ENCODE measurements at regions not wholly inside any gene's neighbourhood (a gene's known extent, or its start where the extent isn't known, plus 50 kb on each side); places are given as distances from the start of the nearest gene placed in this dataset.

GRCh38 chr17:77485089-77485833, 344.5 kb downstream of the SEC14L1 start:
- DNase-seq = no peak
- no peak overlapping the region for H3K4me2 ChIP-seq (ENCODE audit: low read length)
- no peak for TF ChIP-seq EZH2phosphoT487 (IDR thresholded peaks at IDR 0.05; ENCODE audit: borderline replicate concordance, low read length)
- TF ChIP-seq EZH2 (IDR thresholded peaks at IDR 0.05; ENCODE audit: low read length, unreplicated experiment) = no peak
- TF ChIP-seq CTCF (conservative IDR thresholded peaks at IDR 0.05; ENCODE audit: low read depth, low read length) = no peak
- H4K20me1 ChIP-seq (ENCODE audit: low read length) = peaks cover 15% of the 10 kb centered on the region; the same call in 1 of the 2 replicates
- no peak overlapping the region for H3K27ac ChIP-seq (ENCODE audit: low read length)
- H2AFZ ChIP-seq (ENCODE audit: low read length) = no peak overlapping the region
- BruUV-seq (replicated peaks) = no TSS peak
- no peak for ATAC-seq
- ChIA-PET CTCF (no interaction called here), POLR2A (ENCODE audit: unreplicated experiment) (no interaction called here)
- H3K9ac ChIP-seq (ENCODE audit: low read length) = no peak overlapping the region
- intact Hi-C loops (cut with micrococcal nuclease) = no loop called here
- H3K4me1 ChIP-seq (ENCODE audit: insufficient read depth, low read length) = no peaks in the 10 kb centered on the region
- peaks cover 44% of the 10 kb centered on the region for H3K36me3 ChIP-seq (ENCODE audit: low read depth, low read length)
- H3K9me2 ChIP-seq (replicated peaks; ENCODE audit: low read length) = no peaks in the 10 kb centered on the region
- peaks cover 44% of the 10 kb centered on the region for H3K79me2 ChIP-seq (ENCODE audit: low read length)
- no peaks in the 10 kb centered on the region for H3F3A ChIP-seq (ENCODE audit: low read length, unreplicated experiment)
- no peak overlapping the region for H3K4me3 ChIP-seq (ENCODE audit: low read length)
- no peaks in the 10 kb centered on the region for H3K27me3 ChIP-seq (ENCODE audit: low read length)
- no peaks in the 10 kb centered on the region for H3K9me3 ChIP-seq (ENCODE audit: low read length)

GRCh38 chr17:77487211-77487629, 346.5 kb downstream of the SEC14L1 start:
- ChIA-PET POLR2A (ENCODE audit: unreplicated experiment) (interaction anchor here (0.6 kb wide), 1 partner anchor 497 kb away, joined by 3 read pairs; no protein-coding TSS in a partner anchor), CTCF (no interaction called here)
- no peak overlapping the region for H3K4me2 ChIP-seq (ENCODE audit: low read length)
- no peak overlapping the region for H3K9ac ChIP-seq (ENCODE audit: low read length)
- H3K27ac ChIP-seq (ENCODE audit: low read length) = no peak overlapping the region
- no peak overlapping the region for H3K4me3 ChIP-seq (ENCODE audit: low read length)
- H2AFZ ChIP-seq (ENCODE audit: low read length) = no peak overlapping the region
- peaks cover 52% of the 10 kb centered on the region for H3K36me3 ChIP-seq (ENCODE audit: low read depth, low read length)
- no peaks in the 10 kb centered on the region for H3K9me2 ChIP-seq (replicated peaks; ENCODE audit: low read length)
- no TSS peak for BruUV-seq (replicated peaks)
- H3K27me3 ChIP-seq (ENCODE audit: low read length) = no peaks in the 10 kb centered on the region
- H3K4me1 ChIP-seq (ENCODE audit: insufficient read depth, low read length) = no peaks in the 10 kb centered on the region
- H3F3A ChIP-seq (ENCODE audit: low read length, unreplicated experiment) = no peaks in the 10 kb centered on the region
- DNase-seq = no peak
- intact Hi-C loops (cut with micrococcal nuclease) = no loop called here
- peaks cover 33% of the 10 kb centered on the region for H3K79me2 ChIP-seq (ENCODE audit: low read length)
- H4K20me1 ChIP-seq (ENCODE audit: low read length) = peaks cover 5% of the 10 kb centered on the region; the same call in 1 of the 2 replicates
- H3K9me3 ChIP-seq (ENCODE audit: low read length) = no peaks in the 10 kb centered on the region
- TF ChIP-seq EZH2phosphoT487 (IDR thresholded peaks at IDR 0.05; ENCODE audit: borderline replicate concordance, low read length) (no peak), CTCF (conservative IDR thresholded peaks at IDR 0.05; ENCODE audit: low read depth, low read length) (no peak)
- no peak for ATAC-seq

Measured in PC-3 (cell line).